SK-N-SH (cell line): ENCODE measurements at regions not wholly inside any gene's neighbourhood (a gene's known extent, or its start where the extent isn't known, plus 50 kb on each side); places are given as distances from the start of the nearest gene placed in this dataset.

Source experiments
- CTCF ChIA-PET: fragments of 300-600, 350-600 bp; formaldehyde crosslinking; extraction: SDS; loops from one replicate; lab custom pipeline; 2021; lab: Yijun Ruan, JAX
- POLR2A ChIA-PET: fragments of 350-600 bp; sonication (Branson Sonifier 250); formaldehyde crosslinking; extraction: SDS; loops from one replicate; lab custom pipeline; 2020; ENCODE audit warnings: antibody characterized with exemption, inconsistent platforms; lab: Yijun Ruan, JAX
- DNase-seq: peaks from one replicate; pipeline ENCODE4 v3.0.0; 2012
- H2AFZ ChIP-seq: fragments of 200-600 bp; sonication (generic); 2 replicates; pipeline ENCODE4 v1.8.1; 2016; ENCODE audit warnings: antibody characterized with exemption, mild to moderate bottlenecking, low read depth
- H3F3A ChIP-seq: fragments of 200-600 bp; sonication (generic); replicated peaks from 2 replicates; pipeline ENCODE3; 2016; ENCODE audit warnings: antibody characterized with exemption, mild to moderate bottlenecking; ENCODE audit not compliant: insufficient read depth
- H3K27ac ChIP-seq, 2 experiments: fragments of 200-500 bp in 1 of 2; fragments of 200-600 bp in 1 of 2; sonication (Bioruptor generic) in 1 of 2; sonication (generic), shearing (Covaris generic) in 1 of 2; 2 replicates each; pipeline versions ENCODE4 v1.5.1 to v1.6.1; 2014 to 2016; ENCODE audit warnings: low read depth in 2 of 2, inconsistent platforms in 1 of 2, low read length in 1 of 2, mild to moderate bottlenecking in 1 of 2, mixed read lengths in 1 of 2
- H3K27me3 ChIP-seq: fragments of 200-600 bp; sonication (generic), shearing (Covaris generic); 2 replicates; pipeline ENCODE4 v1.6.1; 2016; ENCODE audit warnings: mixed run types; ENCODE audit not compliant: insufficient read depth
- H3K36me3 ChIP-seq, 2 experiments: fragments of 200-500 bp in 1 of 2; fragments of 200-600 bp in 1 of 2; sonication (Bioruptor generic) in 1 of 2; sonication (generic) in 1 of 2; replicated peaks in 1 of 2; 2 replicates each; pipeline versions ENCODE3 to v1.5.1; 2014 to 2016; ENCODE audit warnings: low read length in 1 of 2, mild to moderate bottlenecking in 1 of 2; ENCODE audit not compliant: insufficient read depth in 2 of 2, control insufficient read depth in 1 of 2
- H3K4me1 ChIP-seq, 2 experiments: fragments of 200-500 bp in 1 of 2; fragments of 200-600 bp in 1 of 2; sonication (Bioruptor generic) in 1 of 2; sonication (generic), shearing (Covaris generic) in 1 of 2; 2 replicates each; pipeline versions ENCODE4 v1.5.1 to v1.6.1; 2014 to 2016; ENCODE audit warnings: low read depth in 1 of 2, low read length in 1 of 2, mixed run types in 1 of 2; ENCODE audit not compliant: insufficient read depth in 2 of 2, control insufficient read depth in 1 of 2
- H3K4me2 ChIP-seq: fragments of 200-600 bp; sonication (generic), shearing (Covaris generic); 2 replicates; pipeline ENCODE4 v1.6.1; 2017; ENCODE audit warnings: mixed run types
- H3K4me3 ChIP-seq, 2 experiments: fragments of 200-500 bp in 1 of 2; fragments of 200-600 bp in 1 of 2; sonication (Bioruptor generic) in 1 of 2; sonication (generic), shearing (Covaris generic) in 1 of 2; 2 replicates each; pipeline versions ENCODE4 v1.5.1 to v1.8.1; 2014 to 2016; ENCODE audit warnings: low read depth in 2 of 2, inconsistent platforms in 1 of 2, low read length in 1 of 2, mild to moderate bottlenecking in 1 of 2, mixed read lengths in 1 of 2, moderate library complexity in 1 of 2
- H3K79me2 ChIP-seq: fragments of 200-600 bp; sonication (generic); 2 replicates; pipeline ENCODE4 v1.8.1; 2017; ENCODE audit warnings: mild to moderate bottlenecking; ENCODE audit not compliant: insufficient read depth
- H3K9ac ChIP-seq: fragments of 200-600 bp; sonication (generic); 2 replicates; pipeline ENCODE4 v1.6.1; 2017; ENCODE audit warnings: mixed run types
- H3K9me2 ChIP-seq: fragments of 200-600 bp; sonication (generic); 2 replicates; pipeline ENCODE4 v1.6.1; 2017; ENCODE audit warnings: mixed run types
- H3K9me3 ChIP-seq: fragments of 200-600 bp; sonication (generic); 2 replicates; pipeline ENCODE4 v1.6.1; 2017; ENCODE audit warnings: mixed run types, mild to moderate bottlenecking, moderate library complexity
- H4K20me1 ChIP-seq: fragments of 200-600 bp; sonication (generic); 2 replicates; pipeline ENCODE4 v1.6.1; 2017; ENCODE audit warnings: mild to moderate bottlenecking, mixed run types; ENCODE audit not compliant: insufficient read depth
- CTCF ChIP-seq: fragments of 200-600 bp; sonication (generic); IDR thresholded peaks from 2 replicates; pipeline ENCODE4 v1.6.1; 2017; ENCODE audit warnings: antibody characterized with exemption, mild to moderate bottlenecking, moderate library complexity
- EP300 ChIP-seq, 2 experiments: IDR thresholded peaks; 2 replicates each; pipeline versions ENCODE4 v1.4.0 to v1.6.1; 2012; ENCODE audit warnings: borderline replicate concordance in 1 of 2, low read depth in 1 of 2, low read length in 1 of 2
- FOSL2 ChIP-seq: IDR thresholded peaks from 2 replicates; pipeline ENCODE4 v1.4.0; 2012; ENCODE audit warnings: low read depth, mild to moderate bottlenecking, moderate library complexity, borderline replicate concordance
- FOXJ3 ChIP-seq: sonication (generic); formaldehyde crosslinking; IDR thresholded peaks from 2 replicates; pipeline ENCODE4 v1.5.1; 2020; ENCODE audit warnings: mild to moderate bottlenecking, missing genetic modification reagents
- FOXM1 ChIP-seq: IDR thresholded peaks from 2 replicates; pipeline ENCODE4 v1.4.0; 2012; ENCODE audit warnings: low read depth, mild to moderate bottlenecking
- GABPA ChIP-seq: IDR thresholded peaks from 2 replicates; pipeline ENCODE4 v1.4.0; 2012; ENCODE audit warnings: low read depth, mild to moderate bottlenecking
- PBX3 ChIP-seq: IDR thresholded peaks from 2 replicates; pipeline ENCODE4; 2012
- RCOR1 ChIP-seq: fragments of 150-350 bp; IDR thresholded peaks from 2 replicates; pipeline ENCODE4 v1.6.1; 2017; ENCODE audit warnings: antibody characterized with exemption, low read length
- REST ChIP-seq: IDR thresholded peaks from 2 replicates; pipeline ENCODE4 v1.6.1; 2012; ENCODE audit warnings: mild to moderate bottlenecking, low read depth, low read length, moderate library complexity
- RFX5 ChIP-seq: IDR thresholded peaks from 2 replicates; pipeline ENCODE4 v1.6.1; 2012; ENCODE audit warnings: mild to moderate bottlenecking, improper control_type of control experiment, low read length
- SIN3A ChIP-seq: IDR thresholded peaks from 2 replicates; pipeline ENCODE4 v1.6.1; 2012; ENCODE audit warnings: low read depth, mild to moderate bottlenecking, low read length, moderate library complexity, borderline replicate concordance
- SMC3 ChIP-seq: IDR thresholded peaks from 2 replicates; pipeline ENCODE4 v1.6.1; 2012; ENCODE audit warnings: low read depth, low read length, improper control_type of control experiment
- TCF12 ChIP-seq: IDR thresholded peaks from 2 replicates; pipeline ENCODE4 v1.4.0; 2012
- USF1 ChIP-seq: IDR thresholded peaks from 2 replicates; pipeline ENCODE4 v1.4.0; 2012; ENCODE audit warnings: low read depth, borderline replicate concordance
- YY1 ChIP-seq: IDR thresholded peaks from 2 replicates; pipeline ENCODE4 v1.4.0; 2012; ENCODE audit warnings: low read depth, mild to moderate bottlenecking
- ZBTB33 ChIP-seq: IDR thresholded peaks from 2 replicates; pipeline ENCODE4 v1.4.0; 2012; ENCODE audit warnings: low read depth, borderline replicate concordance
- WGBS: methylation state at CpG from one replicate; pipeline ENCODE4 v1.1.6; 2017; ENCODE audit warnings: low lambda C conversion rate; 5-methylcytosine and 5-hydroxymethylcytosine counted together

- Histone ChIP-seq H3K9ac (no peak overlapping the region), H3K9me2 (no peaks in the 10 kb centered on the region), H4K20me1 (no peaks in the 10 kb centered on the region), H3K79me2 (no peaks in the 10 kb centered on the region), H3K4me3 (no peak overlapping the region), H3F3A (no peaks in the 10 kb centered on the region), H3K9me3 (no peaks in the 10 kb centered on the region), H3K4me2 (no peak overlapping the region), H3K27ac (no peak overlapping the region), H3K36me3 (no peaks in the 10 kb centered on the region), H2AFZ (no peak overlapping the region), H3K4me1 (peaks cover 0 to 17% of the 10 kb centered on the region in 2 experiments; a peak in 1 of 4 replicates), H3K27me3 (no peaks in the 10 kb centered on the region)
- no peak for TF ChIP-seq PBX3
- TF ChIP-seq FOXJ3 (CRISPR knock-in tag): no peak
- TF ChIP-seq ZBTB33: no peak
- no peak for TF ChIP-seq YY1
- no peak for TF ChIP-seq FOSL2
- no peak for TF ChIP-seq EP300 (IDR thresholded peaks at IDR 0.05; ENCODE audit: borderline replicate concordance in 1 of 2, low read depth in 1 of 2, low read length in 1 of 2)
- TF ChIP-seq RCOR1: no peak
- no peak for TF ChIP-seq RFX5
- TF ChIP-seq REST: no peak
- TF ChIP-seq TCF12: no peak
- no peak for TF ChIP-seq CTCF
- TF ChIP-seq FOXM1: no peak
- no peak for TF ChIP-seq SIN3A
- no peak for TF ChIP-seq USF1
- no peak for TF ChIP-seq GABPA
- TF ChIP-seq SMC3: no peak
- POLR2A ChIA-PET: no interaction called here
- no peak for DNase-seq
- CTCF ChIA-PET: interaction anchor here (1.2 to 1.3 kb wide), 2 partner anchors 28 to 85 kb away, joined by 3 to 5 read pairs; no protein-coding TSS in a partner anchor
- 87% methylated on average over 20 of the region's 23 CpGs for WGBS
These were observed 64.8 kb downstream of the RPUSD4 start for GRCh38 chr11:126146454-126147192.
